ENCODE measurements at regions not wholly inside any gene's neighbourhood (a gene's known extent, or its start where the extent isn't known, plus 50 kb on each side); places are given as distances from the start of the nearest gene placed in this dataset.

GRCh38 chr6:108782179-108783041, 65.8 kb upstream of the ARMC2 start:
- in situ Hi-C loops (cut with HindIII; ENCODE audit: low pct_ligation_motif_present, low sequenced_read_pairs) = no loop called here
- H3K36me3 ChIP-seq (replicated peaks) = no peaks in the 10 kb centered on the region
- no peaks in the 10 kb centered on the region for H3K27me3 ChIP-seq (replicated peaks)
- peak overlapping the region; percentile 68 for H3K4me3 ChIP-seq (ENCODE audit: low read depth, low read length)
- TF ChIP-seq, protein P1, sequence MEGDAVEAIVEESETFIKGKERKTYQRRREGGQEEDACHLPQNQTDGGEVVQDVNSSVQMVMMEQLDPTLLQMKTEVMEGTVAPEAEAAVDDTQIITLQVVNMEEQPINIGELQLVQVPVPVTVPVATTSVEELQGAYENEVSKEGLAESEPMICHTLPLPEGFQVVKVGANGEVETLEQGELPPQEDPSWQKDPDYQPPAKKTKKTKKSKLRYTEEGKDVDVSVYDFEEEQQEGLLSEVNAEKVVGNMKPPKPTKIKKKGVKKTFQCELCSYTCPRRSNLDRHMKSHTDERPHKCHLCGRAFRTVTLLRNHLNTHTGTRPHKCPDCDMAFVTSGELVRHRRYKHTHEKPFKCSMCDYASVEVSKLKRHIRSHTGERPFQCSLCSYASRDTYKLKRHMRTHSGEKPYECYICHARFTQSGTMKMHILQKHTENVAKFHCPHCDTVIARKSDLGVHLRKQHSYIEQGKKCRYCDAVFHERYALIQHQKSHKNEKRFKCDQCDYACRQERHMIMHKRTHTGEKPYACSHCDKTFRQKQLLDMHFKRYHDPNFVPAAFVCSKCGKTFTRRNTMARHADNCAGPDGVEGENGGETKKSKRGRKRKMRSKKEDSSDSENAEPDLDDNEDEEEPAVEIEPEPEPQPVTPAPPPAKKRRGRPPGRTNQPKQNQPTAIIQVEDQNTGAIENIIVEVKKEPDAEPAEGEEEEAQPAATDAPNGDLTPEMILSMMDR (IDR thresholded peaks at IDR 0.05; ENCODE audit: low read depth, low read length, missing control alignments) = peak; percentile 92
- no peak overlapping the region for H3K27ac ChIP-seq
- peak; percentile 76 for DNase-seq

DNA sequence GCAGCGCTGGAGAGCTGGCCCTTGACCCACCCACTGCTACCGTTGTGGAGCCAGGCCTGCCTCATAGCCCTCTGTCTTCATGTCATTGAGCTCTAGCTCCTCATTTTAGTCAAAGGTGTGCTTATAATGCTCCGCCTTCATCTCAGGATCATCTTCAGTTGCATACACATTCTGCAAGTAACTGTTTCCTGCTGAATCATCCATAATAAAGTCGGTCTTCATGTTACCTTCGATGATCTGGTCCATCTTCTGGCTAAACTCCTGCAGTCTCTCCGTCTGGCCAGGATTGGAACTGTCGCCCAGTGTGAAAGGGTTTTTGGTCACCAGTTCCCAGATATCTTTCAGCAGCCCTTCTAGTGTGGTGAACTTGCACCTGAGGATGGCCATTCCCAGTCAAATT, 62.6 kb upstream of the ARMC2 start:
- no peaks in the 10 kb centered on the region for H3K36me3 ChIP-seq (replicated peaks)
- no peak overlapping the region for H3K4me3 ChIP-seq (ENCODE audit: low read depth, low read length)
- H3K27ac ChIP-seq = no peak overlapping the region
- TF ChIP-seq, protein P1 (IDR thresholded peaks at IDR 0.05; ENCODE audit: low read depth, low read length, missing control alignments) = no peak
- H3K27me3 ChIP-seq (replicated peaks) = no peaks in the 10 kb centered on the region
- in situ Hi-C loops (cut with HindIII; ENCODE audit: low pct_ligation_motif_present, low sequenced_read_pairs) = no loop called here
- no peak for DNase-seq

DNA sequence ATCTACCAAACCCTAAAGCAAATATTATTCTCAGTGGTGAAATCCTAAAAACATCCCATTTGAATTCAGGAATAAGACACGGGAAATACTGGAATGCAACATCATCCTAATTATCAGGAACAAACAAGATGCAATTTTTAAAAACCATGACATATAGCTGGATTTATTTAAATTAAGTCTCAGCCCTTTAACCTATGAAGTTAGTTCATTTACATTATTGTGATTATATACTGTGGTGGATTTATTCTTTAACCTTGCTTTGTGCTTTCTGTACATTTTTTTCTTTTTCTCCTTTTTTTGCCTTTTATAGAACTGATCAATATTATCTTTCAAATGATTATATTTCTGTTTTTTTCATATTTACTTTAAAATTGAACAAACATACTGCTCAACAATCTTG, 59.8 kb upstream of the ARMC2 start:
- TF ChIP-seq, protein P1 (IDR thresholded peaks at IDR 0.05; ENCODE audit: low read depth, low read length, missing control alignments) = no peak
- no peak overlapping the region for H3K27ac ChIP-seq
- DNase-seq = no peak
- H3K4me3 ChIP-seq (ENCODE audit: low read depth, low read length) = no peak overlapping the region
- H3K36me3 ChIP-seq (replicated peaks) = no peaks in the 10 kb centered on the region
- H3K27me3 ChIP-seq (replicated peaks) = no peaks in the 10 kb centered on the region
- in situ Hi-C loops (cut with HindIII; ENCODE audit: low pct_ligation_motif_present, low sequenced_read_pairs) = no loop called here

DNA sequence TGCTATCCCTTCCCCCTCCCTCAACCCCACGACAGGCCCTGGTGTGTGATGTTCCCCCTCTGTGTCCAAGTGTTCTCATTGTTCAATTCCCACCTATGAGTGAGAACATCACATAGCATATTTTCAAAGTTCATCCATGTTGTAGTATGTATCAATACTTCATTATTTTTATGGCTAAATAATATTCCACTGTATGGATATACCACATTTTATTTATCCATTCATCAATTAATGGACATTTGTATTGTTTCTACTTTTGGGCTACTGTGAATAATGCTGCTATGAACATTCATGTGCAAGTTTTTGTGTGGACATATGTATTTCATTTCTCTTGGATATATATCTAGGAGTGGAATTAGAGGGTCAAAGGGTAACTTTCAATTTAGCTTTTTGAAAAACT, 58.7 kb upstream of the ARMC2 start:
- DNase-seq = no peak
- Histone ChIP-seq H3K36me3 (replicated peaks) (no peaks in the 10 kb centered on the region), H3K27ac (no peak overlapping the region), H3K27me3 (replicated peaks) (no peaks in the 10 kb centered on the region), H3K4me3 (ENCODE audit: low read depth, low read length) (no peak overlapping the region)
- TF ChIP-seq, protein P1 (IDR thresholded peaks at IDR 0.05; ENCODE audit: low read depth, low read length, missing control alignments) = no peak
- in situ Hi-C loops (cut with HindIII; ENCODE audit: low pct_ligation_motif_present, low sequenced_read_pairs) = no loop called here

GRCh38 chr6:108791700-108792099, 56.5 kb upstream of the ARMC2 start:
- Histone ChIP-seq H3K4me3 (ENCODE audit: low read depth, low read length) (no peak overlapping the region), H3K36me3 (replicated peaks) (no peaks in the 10 kb centered on the region), H3K27ac (no peak overlapping the region), H3K27me3 (replicated peaks) (no peaks in the 10 kb centered on the region)
- DNase-seq = no peak
- TF ChIP-seq, protein P1 (IDR thresholded peaks at IDR 0.05; ENCODE audit: low read depth, low read length, missing control alignments) = no peak
- in situ Hi-C loops (cut with HindIII; ENCODE audit: low pct_ligation_motif_present, low sequenced_read_pairs) = no loop called here
